CD14-positive monocyte (primary cell): ENCODE measurements at regions not wholly inside any gene's neighbourhood (a gene's known extent, or its start where the extent isn't known, plus 50 kb on each side); places are given as distances from the start of the nearest gene placed in this dataset.

Experiments
- DNase-seq, 3 donors: peaks; one replicate each; pipeline ENCODE4 v3.0.0-alpha.2; 2011 to 2022
- H2AFZ ChIP-seq: 2 replicates; pipeline ENCODE4 v1.6.0; 2012; ENCODE audit warnings: mild to moderate bottlenecking, low read depth, low read length, inconsistent platforms; ENCODE audit not compliant: insufficient read depth, poor library complexity, severe bottlenecking
- H3K27ac ChIP-seq, 2 donors: 1 replicate in 1 of 2; 2 replicates in 1 of 2; pipeline ENCODE4 v1.5.1; 2012 to 2013; ENCODE audit warnings: low read length in 2 of 2, control low read depth in 1 of 2, inconsistent platforms in 1 of 2, low read depth in 1 of 2, mild to moderate bottlenecking in 1 of 2
- H3K27me3 ChIP-seq, 2 donors: one replicate each; pipeline versions ENCODE4 v1.6.0 to v1.6.1; 2011 to 2013; ENCODE audit warnings: low read length in 2 of 2; ENCODE audit not compliant: control insufficient read depth in 2 of 2, insufficient read depth in 2 of 2
- H3K36me3 ChIP-seq, 2 donors: replicated peaks in 1 of 2; 1 replicate in 1 of 2; 2 replicates in 1 of 2; pipeline versions ENCODE4 v1.5.1 to v1.6.1; 2012 to 2013; ENCODE audit warnings: low read length in 2 of 2, control low read depth in 1 of 2, inconsistent platforms in 1 of 2, mild to moderate bottlenecking in 1 of 2; ENCODE audit not compliant: insufficient read depth in 2 of 2, control insufficient read depth in 1 of 2
- H3K4me1 ChIP-seq, 2 donors: 1 replicate in 1 of 2; 2 replicates in 1 of 2; pipeline versions ENCODE4 v1.5.1 to v1.6.1; 2012 to 2013; ENCODE audit warnings: low read length in 2 of 2, control low read depth in 1 of 2, inconsistent platforms in 1 of 2, mild to moderate bottlenecking in 1 of 2, moderate library complexity in 1 of 2; ENCODE audit not compliant: insufficient read depth in 2 of 2, control insufficient read depth in 1 of 2
- H3K4me2 ChIP-seq: replicated peaks from 2 replicates; pipeline ENCODE3; 2012; ENCODE audit warnings: low read length, moderate library complexity, mild to moderate bottlenecking; ENCODE audit not compliant: poor library complexity, severe bottlenecking; ENCODE audit errors: extremely low read depth
- H3K4me3 ChIP-seq, 3 experiments: fragments of 200-600 bp in 1 of 3; sonication (generic) in 1 of 3; replicated peaks in 1 of 3; 1 replicate in 2 of 3; 2 replicates in 1 of 3; pipeline ENCODE4 v1.5.1; 2011 to 2013; ENCODE audit warnings: low read length in 3 of 3, mild to moderate bottlenecking in 3 of 3, control low read depth in 2 of 3, low read depth in 2 of 3, inconsistent platforms in 1 of 3, moderate library complexity in 1 of 3
- H3K79me2 ChIP-seq: 2 replicates; pipeline ENCODE4 v1.6.0; 2012; ENCODE audit warnings: mild to moderate bottlenecking, control low read depth, inconsistent platforms, low read length, moderate library complexity; ENCODE audit not compliant: insufficient read depth
- H3K9ac ChIP-seq: 2 replicates; pipeline ENCODE4 v1.6.0; 2017; ENCODE audit warnings: low read length, mild to moderate bottlenecking; ENCODE audit not compliant: insufficient read depth, poor library complexity, severe bottlenecking
- H3K9me3 ChIP-seq, 2 donors: replicated peaks in 1 of 2; 1 replicate in 1 of 2; 2 replicates in 1 of 2; pipeline versions ENCODE4 v1.5.1 to v1.6.1; 2012 to 2013; ENCODE audit warnings: low read length in 2 of 2, control low read depth in 1 of 2; ENCODE audit not compliant: control insufficient read depth in 1 of 2, insufficient read depth in 1 of 2
- H4K20me1 ChIP-seq: 2 replicates; pipeline ENCODE4 v1.6.0; 2012; ENCODE audit warnings: mild to moderate bottlenecking, low read length, control low read depth, moderate library complexity; ENCODE audit not compliant: insufficient read depth
- H3K27ac Mint-ChIP-seq, 7 donors: one replicate each; pipeline ENCODE4 v1.8.0; 2020; ENCODE audit warnings: mild to moderate bottlenecking in 7 of 7, mixed read lengths in 7 of 7, moderate library complexity in 6 of 7, inconsistent platforms in 2 of 7
- H3K27me3 Mint-ChIP-seq, 3 donors: one replicate each; pipeline ENCODE4 v1.8.0; 2021 to 2022; ENCODE audit warnings: low read depth in 3 of 3, mild to moderate bottlenecking in 3 of 3, mixed read lengths in 3 of 3, moderate library complexity in 3 of 3, inconsistent platforms in 1 of 3
- H3K36me3 Mint-ChIP-seq, 2 donors: one replicate each; pipeline ENCODE4 v1.8.0; 2020; ENCODE audit warnings: mixed read lengths in 2 of 2, inconsistent platforms in 1 of 2, mild to moderate bottlenecking in 1 of 2
- H3K4me1 Mint-ChIP-seq: one replicate; pipeline ENCODE4 v1.8.0; 2020; ENCODE audit warnings: mild to moderate bottlenecking, mixed read lengths
- H3K4me3 Mint-ChIP-seq, 2 donors: one replicate each; pipeline ENCODE4 v1.8.0; 2020; ENCODE audit warnings: mild to moderate bottlenecking in 2 of 2, mixed read lengths in 2 of 2, moderate library complexity in 1 of 2
- H3K9me3 Mint-ChIP-seq, 7 donors: one replicate each; pipeline ENCODE4 v1.8.0; 2020 to 2022; ENCODE audit warnings: mixed read lengths in 7 of 7, mild to moderate bottlenecking in 6 of 7, moderate library complexity in 6 of 7, inconsistent platforms in 2 of 7
- CTCF ChIP-seq: fragments of 200-600 bp; IDR thresholded peaks from one replicate; pipeline ENCODE4 v1.8.0; 2022; ENCODE audit warnings: antibody characterized with exemption, mild to moderate bottlenecking
- WGBS: methylation state at CpG from one replicate; pipeline ENCODE4 v1.1.5; 2013; ENCODE audit warnings: missing lambda C conversion rate; ENCODE audit not compliant: insufficient coverage; 5-methylcytosine and 5-hydroxymethylcytosine counted together
- intact Hi-C, 2 donors: fragments of 100-400 bp; cut with micrococcal nuclease; formaldehyde crosslinking; loops; one replicate each; pipeline versions ENCODE4 v1.15.0 to v1.15.1; 2023

GRCh38 chr5:24397601-24398000 lies 247.2 kb downstream of the CDH10 start:
- no peak overlapping the region for H3K4me2 ChIP-seq
- no peaks in the 10 kb centered on the region for H3K4me1 Mint-ChIP-seq
- 100% methylated on average over 3 of the region's 6 CpGs for WGBS

GRCh38 chr5:24401773-24402172 lies 243.0 kb downstream of the CDH10 start:
- no peak overlapping the region for H3K4me3 Mint-ChIP-seq
- peaks cover 0 to 1% (median 0%) of the 10 kb centered on the region in 3 donors for H3K27me3 Mint-ChIP-seq

More at GRCh38 chr5:24397601-24398000, 247.2 kb downstream of the CDH10 start:
- TF ChIP-seq CTCF = no peak
- H3K27me3 ChIP-seq = no peaks in the 10 kb centered on the region
- H3K9me3 ChIP-seq = peaks cover 8 to 30% of the 10 kb centered on the region in 2 donors
- Mint-ChIP-seq H3K27ac (no peak overlapping the region), H3K27me3 (peaks cover 0 to 1% (median 0%) of the 10 kb centered on the region in 3 donors), H3K36me3 (no peaks in the 10 kb centered on the region), H3K9me3 (peaks cover 7 to 29% (median 13%) of the 10 kb centered on the region in 7 donors), H3K4me3 (no peak overlapping the region)
- no peak overlapping the region for H3K27ac ChIP-seq
- no peaks in the 10 kb centered on the region for H4K20me1 ChIP-seq
- no peak for DNase-seq
- H2AFZ ChIP-seq = no peak overlapping the region
- intact Hi-C loops = no loop called here
- H3K36me3 ChIP-seq = no peaks in the 10 kb centered on the region
- no peak overlapping the region for H3K4me3 ChIP-seq
- H3K79me2 ChIP-seq = no peaks in the 10 kb centered on the region
- no peak overlapping the region for H3K9ac ChIP-seq
- no peaks in the 10 kb centered on the region for H3K4me1 ChIP-seq

More at GRCh38 chr5:24401773-24402172, 243.0 kb downstream of the CDH10 start:
- Histone ChIP-seq H3K4me2 (no peak overlapping the region), H4K20me1 (no peaks in the 10 kb centered on the region), H3K27me3 (no peaks in the 10 kb centered on the region), H3K79me2 (no peaks in the 10 kb centered on the region), H3K4me1 (no peaks in the 10 kb centered on the region), H3K36me3 (no peaks in the 10 kb centered on the region), H2AFZ (no peak overlapping the region), H3K27ac (no peak overlapping the region), H3K9me3 (peaks cover 8 to 24% of the 10 kb centered on the region in 2 donors), H3K4me3 (no peak overlapping the region), H3K9ac (no peak overlapping the region)
- Mint-ChIP-seq H3K9me3 (peaks cover 7 to 23% (median 12%) of the 10 kb centered on the region in 7 donors), H3K4me1 (no peaks in the 10 kb centered on the region), H3K36me3 (no peaks in the 10 kb centered on the region), H3K27ac (no peak overlapping the region)
- 20% methylated on average over 1 of the region's 3 CpGs for WGBS
- no peak for DNase-seq
- intact Hi-C loops = no loop called here
- no peak for TF ChIP-seq CTCF
